ENCODE measurements at regions not wholly inside any gene's neighbourhood (a gene's known extent, or its start where the extent isn't known, plus 50 kb on each side); places are given as distances from the start of the nearest gene placed in this dataset.

DNA sequence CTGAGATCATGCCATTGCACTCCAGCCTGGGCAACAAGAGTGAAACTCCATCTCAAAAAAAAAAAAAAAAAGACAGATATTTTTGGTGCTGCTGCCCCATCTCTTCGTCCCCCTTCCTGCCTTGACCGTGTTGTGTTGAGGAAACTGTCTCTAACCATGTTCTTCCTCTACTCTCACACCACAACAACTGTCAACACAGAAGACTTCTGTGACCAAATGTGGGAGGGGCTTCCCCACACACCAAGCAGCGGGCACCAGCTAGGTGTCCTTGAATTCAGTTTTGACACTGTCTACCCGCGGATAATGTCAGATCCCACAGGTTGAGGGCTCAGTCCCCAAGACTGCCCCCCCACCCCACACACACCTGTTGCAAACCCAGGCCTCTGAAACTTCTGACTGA, 104.7 kb upstream of the BCOR start:
- H3K27ac ChIP-seq, result no peak overlapping the region
- TF ChIP-seq, protein P1, sequence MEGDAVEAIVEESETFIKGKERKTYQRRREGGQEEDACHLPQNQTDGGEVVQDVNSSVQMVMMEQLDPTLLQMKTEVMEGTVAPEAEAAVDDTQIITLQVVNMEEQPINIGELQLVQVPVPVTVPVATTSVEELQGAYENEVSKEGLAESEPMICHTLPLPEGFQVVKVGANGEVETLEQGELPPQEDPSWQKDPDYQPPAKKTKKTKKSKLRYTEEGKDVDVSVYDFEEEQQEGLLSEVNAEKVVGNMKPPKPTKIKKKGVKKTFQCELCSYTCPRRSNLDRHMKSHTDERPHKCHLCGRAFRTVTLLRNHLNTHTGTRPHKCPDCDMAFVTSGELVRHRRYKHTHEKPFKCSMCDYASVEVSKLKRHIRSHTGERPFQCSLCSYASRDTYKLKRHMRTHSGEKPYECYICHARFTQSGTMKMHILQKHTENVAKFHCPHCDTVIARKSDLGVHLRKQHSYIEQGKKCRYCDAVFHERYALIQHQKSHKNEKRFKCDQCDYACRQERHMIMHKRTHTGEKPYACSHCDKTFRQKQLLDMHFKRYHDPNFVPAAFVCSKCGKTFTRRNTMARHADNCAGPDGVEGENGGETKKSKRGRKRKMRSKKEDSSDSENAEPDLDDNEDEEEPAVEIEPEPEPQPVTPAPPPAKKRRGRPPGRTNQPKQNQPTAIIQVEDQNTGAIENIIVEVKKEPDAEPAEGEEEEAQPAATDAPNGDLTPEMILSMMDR (IDR thresholded peaks at IDR 0.05), result no peak
- TF ChIP-seq POLR2A (IDR thresholded peaks at IDR 0.05), result no peak
- H3K36me3 ChIP-seq, result no peaks in the 10 kb centered on the region
- H3K9me3 ChIP-seq, result no peaks in the 10 kb centered on the region
- no peaks in the 10 kb centered on the region for H3K4me1 ChIP-seq
- intact Hi-C loops (cut with DNase I; ENCODE audit: low total_unique reads), result no loop called here
- no peak for DNase-seq
- H3K4me3 ChIP-seq, result no peak overlapping the region
- peaks cover 0 to 3% of the 10 kb centered on the region in 2 donors for H3K27me3 ChIP-seq

- TF ChIP-seq POLR2A (IDR thresholded peaks at IDR 0.05), result no peak
- TF ChIP-seq, protein P1 (IDR thresholded peaks at IDR 0.05), result no peak
- intact Hi-C loops (cut with DNase I; ENCODE audit: low total_unique reads), result no loop called here
These were observed 103.6 kb upstream of the BCOR start for GRCh38 chrX:40201329-40201885.

DNA sequence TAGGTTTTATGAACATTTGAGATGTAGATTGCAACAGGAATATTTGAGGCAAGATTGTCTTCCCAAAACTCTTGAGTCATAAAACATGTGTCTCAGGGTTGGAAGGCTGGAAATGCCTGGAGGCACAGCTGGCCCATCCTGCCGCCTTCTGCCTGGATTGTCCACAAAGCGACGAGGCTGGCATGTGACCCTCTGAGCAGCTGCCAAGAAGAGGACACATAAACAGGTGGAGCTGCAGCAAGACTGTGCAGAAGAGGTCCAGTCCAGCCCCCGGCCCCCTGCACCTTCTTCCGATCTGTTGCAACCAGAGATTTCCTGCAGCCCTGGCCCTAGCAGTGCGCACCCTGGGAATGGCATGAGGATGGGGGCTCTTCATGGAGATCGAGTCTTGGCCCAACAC, 101.9 kb upstream of the BCOR start:
- Histone ChIP-seq H3K4me1 (no peaks in the 10 kb centered on the region), H3K4me3 (no peak overlapping the region), H3K9me3 (no peaks in the 10 kb centered on the region), H3K27ac (no peak overlapping the region), H3K36me3 (no peaks in the 10 kb centered on the region), H3K27me3 (no peaks in the 10 kb centered on the region)
- DNase-seq, result no peak
- intact Hi-C loops (cut with DNase I; ENCODE audit: low total_unique reads), result no loop called here
- TF ChIP-seq, protein P1 (IDR thresholded peaks at IDR 0.05), result no peak
- no peak for TF ChIP-seq POLR2A (IDR thresholded peaks at IDR 0.05)

More at GRCh38 chrX:40201329-40201885, 103.6 kb upstream of the BCOR start:
- DNase-seq, result no peak
- Histone ChIP-seq H3K27me3 (peaks cover 0 to 3% of the 10 kb centered on the region in 2 donors), H3K4me3 (no peak overlapping the region), H3K4me1 (no peaks in the 10 kb centered on the region), H3K9me3 (no peaks in the 10 kb centered on the region), H3K27ac (no peak overlapping the region), H3K36me3 (no peaks in the 10 kb centered on the region)

GRCh38 chrX:40197071-40197470, 99.3 kb upstream of the BCOR start:
- Histone ChIP-seq H3K36me3 (no peaks in the 10 kb centered on the region), H3K4me3 (no peak overlapping the region)

GRCh38 chrX:40195368-40195767, 97.6 kb upstream of the BCOR start:
- DNase-seq, result no peak
- intact Hi-C loops (cut with DNase I; ENCODE audit: low total_unique reads), result no loop called here

More at GRCh38 chrX:40197071-40197470, 99.3 kb upstream of the BCOR start:
- TF ChIP-seq, protein P1 (IDR thresholded peaks at IDR 0.05), result no peak
- TF ChIP-seq POLR2A (IDR thresholded peaks at IDR 0.05), result no peak
- intact Hi-C loops (cut with DNase I; ENCODE audit: low total_unique reads), result no loop called here
- DNase-seq, result no peak
- no peaks in the 10 kb centered on the region for H3K9me3 ChIP-seq
- no peak overlapping the region for H3K27ac ChIP-seq
- no peaks in the 10 kb centered on the region for H3K27me3 ChIP-seq
- no peaks in the 10 kb centered on the region for H3K4me1 ChIP-seq

More at GRCh38 chrX:40195368-40195767, 97.6 kb upstream of the BCOR start:
- Histone ChIP-seq H3K4me3 (no peak overlapping the region), H3K27me3 (no peaks in the 10 kb centered on the region), H3K9me3 (no peaks in the 10 kb centered on the region), H3K4me1 (no peaks in the 10 kb centered on the region), H3K27ac (no peak overlapping the region), H3K36me3 (no peaks in the 10 kb centered on the region)
- TF ChIP-seq, protein P1 (IDR thresholded peaks at IDR 0.05), result no peak
- no peak for TF ChIP-seq POLR2A (IDR thresholded peaks at IDR 0.05)

Data from uterus (tissue), 3 donors.